GM19324 (cell line): ENCODE measurements at regions not wholly inside any gene's neighbourhood (a gene's known extent, or its start where the extent isn't known, plus 50 kb on each side); places are given as distances from the start of the nearest gene placed in this dataset.
"Not testable (repeated sequence)": the region's sequence is repeated elsewhere in the genome, so short reads cannot be mapped to it uniquely, and the experiment has no call there.

Source experiments
- ATAC-seq: cut with Tn5 transposase; IDR thresholded peaks from one replicate; pipeline ENCODE4 v1.9.1; 2021; ENCODE audit warnings: mild to moderate bottlenecking, moderate library complexity; ENCODE audit not compliant: unreplicated experiment, low FRiP score

- ATAC-seq: no peak
Measured at GRCh38 chr6:79431537-79431933, 105.7 kb downstream of the LCA5 start.

GRCh38 chr6:79430913-79431536 is 106.2 kb downstream of the LCA5 start:
- no peak for ATAC-seq

DNA sequence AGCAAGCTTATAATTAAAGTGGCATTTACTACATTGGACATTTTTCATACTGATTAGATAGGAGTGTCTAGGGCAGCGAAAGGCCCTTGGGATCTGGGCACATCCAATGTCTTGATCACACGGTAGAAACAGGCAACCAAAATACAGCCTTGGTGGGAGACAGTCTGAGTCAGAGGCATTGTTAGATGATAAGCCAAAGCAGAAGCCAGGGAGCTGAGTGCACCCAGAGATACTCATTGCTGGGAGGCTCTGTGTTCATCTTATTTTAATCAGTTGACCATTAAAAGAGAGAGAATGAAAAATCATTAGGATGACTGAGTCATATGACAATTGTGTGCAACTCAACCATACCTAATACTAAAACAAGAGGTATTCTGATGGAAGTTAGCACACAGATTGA is 109.5 kb downstream of the LCA5 start:
- no peak for ATAC-seq

DNA sequence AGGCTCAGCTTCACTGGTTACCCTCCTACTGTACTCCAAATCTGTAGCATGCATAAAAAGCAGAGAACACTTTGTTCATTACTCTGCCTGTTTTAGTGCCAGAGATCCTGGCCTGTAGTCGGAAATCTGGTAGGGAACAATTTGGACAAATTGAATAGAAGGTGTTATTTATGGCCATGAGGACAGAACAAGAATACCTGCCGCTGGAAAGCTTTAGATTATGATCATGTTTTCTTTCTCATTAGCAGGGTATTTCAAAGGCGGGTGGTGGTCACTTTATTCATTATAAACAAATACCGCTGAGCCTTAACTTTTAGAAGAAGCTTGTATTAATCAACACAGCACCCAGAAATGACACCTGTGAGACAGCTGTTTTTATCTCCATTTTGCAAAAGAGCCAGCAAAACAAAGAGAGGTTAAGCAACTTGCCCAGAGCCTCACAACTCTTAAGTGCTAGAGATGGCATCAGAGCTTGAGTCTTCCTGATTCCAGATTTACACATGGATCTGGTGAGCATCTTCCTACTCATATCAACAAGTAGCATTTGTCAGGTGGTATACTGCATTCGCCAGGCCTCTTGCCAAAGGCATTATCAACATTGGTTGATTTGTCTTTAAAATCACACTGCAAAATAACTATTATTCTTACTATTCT is 110.5 kb downstream of the LCA5 start:
- no peak for ATAC-seq

DNA sequence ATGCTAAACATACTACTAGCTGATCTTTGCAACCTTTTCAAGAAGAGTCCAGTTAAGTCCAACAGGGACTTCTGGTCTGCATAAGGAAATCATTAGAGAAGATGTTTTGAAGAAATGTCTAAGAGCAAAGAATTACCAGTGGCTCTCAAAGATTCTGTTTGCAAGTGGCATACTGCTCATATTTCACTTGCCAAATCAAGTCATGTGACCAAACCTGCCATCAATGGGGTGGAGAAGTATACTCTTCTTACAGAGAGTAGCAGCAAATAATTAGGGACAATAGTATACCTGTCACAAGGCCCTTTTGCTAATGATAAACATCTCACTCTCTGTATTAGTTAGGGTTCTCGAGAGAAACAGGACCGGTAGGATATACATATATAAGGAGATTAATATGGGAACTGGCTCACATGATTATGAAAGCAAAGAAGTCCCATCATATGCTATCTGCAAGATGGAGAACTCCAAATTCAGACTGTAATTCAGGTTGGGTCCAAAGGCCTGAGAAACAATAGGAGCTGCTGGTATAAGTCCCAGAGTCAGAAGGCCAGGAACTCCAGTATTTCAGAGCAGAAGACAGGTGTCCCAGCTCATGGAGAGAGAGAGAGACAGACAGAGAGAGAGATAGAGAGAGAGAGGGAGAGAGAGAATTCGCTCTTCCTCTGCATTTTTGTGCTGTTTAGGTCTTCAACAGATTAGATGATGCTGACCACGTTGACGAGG is 111.5 kb downstream of the LCA5 start:
- no peak for ATAC-seq

DNA sequence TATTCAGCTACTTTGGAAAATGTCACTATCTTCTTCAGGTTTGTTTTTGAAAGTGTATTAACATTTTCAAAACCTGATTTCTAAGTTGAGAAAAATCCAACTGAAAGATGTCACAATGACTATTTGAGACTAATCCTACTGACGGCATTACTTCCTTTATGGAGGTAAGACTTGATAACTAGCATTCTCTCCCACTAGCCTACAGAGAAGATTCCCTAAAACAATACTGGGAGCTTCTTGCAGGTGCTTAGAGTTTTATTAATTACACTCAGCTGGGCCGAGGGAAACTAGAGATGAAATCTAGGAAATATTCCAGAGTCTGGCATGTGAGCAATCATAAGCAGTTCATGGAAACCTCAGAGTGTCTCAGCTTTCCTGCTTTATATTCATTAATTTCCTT is 114.0 kb downstream of the LCA5 start:
- no peak for ATAC-seq

- no peak for ATAC-seq
Measured at GRCh38 chr6:79422666-79423065, 114.6 kb downstream of the LCA5 start.

DNA sequence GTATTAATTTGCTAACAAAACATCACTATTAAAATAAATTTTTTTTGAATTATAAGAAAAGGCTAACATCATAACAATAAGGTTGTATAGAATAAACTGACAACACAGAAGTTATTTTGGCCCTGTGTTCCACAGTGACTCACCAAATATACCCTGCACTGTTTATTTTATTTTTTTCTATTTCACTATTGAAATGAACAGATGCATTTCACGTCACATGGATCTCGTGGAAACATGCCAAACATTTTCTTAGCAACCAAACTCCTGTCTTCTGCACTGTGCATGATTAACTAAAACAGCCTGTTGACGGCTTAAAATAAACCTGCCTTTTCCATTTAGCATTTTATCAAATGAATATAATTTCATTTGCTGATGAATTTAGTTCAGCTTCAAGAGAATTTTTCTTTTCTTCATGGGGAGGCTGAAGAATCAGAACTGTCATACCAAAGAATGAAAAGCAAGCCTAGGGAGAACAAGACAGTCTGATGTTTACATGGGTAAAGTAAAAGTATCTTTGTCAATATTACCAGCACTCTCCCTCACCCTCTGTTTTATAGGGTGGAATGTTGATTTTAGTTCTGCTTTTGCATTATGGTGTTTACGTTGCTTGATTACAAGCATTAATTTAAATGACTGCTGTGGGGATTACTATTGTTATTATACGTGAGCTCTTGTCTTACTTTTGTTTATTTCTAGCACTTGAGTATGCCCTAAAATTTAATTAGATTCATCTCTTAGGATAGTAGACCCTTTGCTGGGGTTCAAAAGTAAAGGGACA is 115.3 kb downstream of the LCA5 start:
- ATAC-seq: no peak

- no peak for ATAC-seq
Measured at GRCh38 chr6:79421001-79421411, 116.2 kb downstream of the LCA5 start.

- no peak for ATAC-seq
Measured at GRCh38 chr6:79420054-79420453, 117.2 kb downstream of the LCA5 start.

- no peak for ATAC-seq
Measured at GRCh38 chr6:79416931-79417330, 120.3 kb downstream of the LCA5 start.

- no peak for ATAC-seq
Measured at GRCh38 chr6:79413562-79414002, 123.6 kb downstream of the LCA5 start.

- ATAC-seq: no peak
Measured at GRCh38 chr6:79410806-79411205, 126.4 kb downstream of the LCA5 start.

GRCh38 chr6:79408256-79408974 is 128.8 kb downstream of the LCA5 start:
- no peak for ATAC-seq

DNA sequence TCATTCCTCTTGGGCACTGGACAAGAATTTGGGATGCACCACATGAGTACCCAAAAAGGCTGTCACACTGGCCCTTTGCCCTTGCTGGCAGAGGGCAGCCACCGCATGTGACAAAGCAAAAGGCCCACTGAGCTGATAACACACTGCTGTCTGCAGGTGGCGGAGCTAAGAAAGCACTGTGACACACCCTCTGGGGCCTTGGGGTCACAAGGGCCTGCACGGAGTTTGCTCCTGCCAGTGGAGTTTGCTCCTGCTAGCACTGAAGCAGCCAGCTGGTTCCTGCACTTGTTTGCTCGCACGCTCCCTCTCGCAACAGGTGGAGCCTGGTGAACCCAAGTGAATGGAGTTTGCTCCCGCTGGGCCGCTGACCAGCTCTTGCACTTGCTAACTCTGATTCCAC is 132.6 kb downstream of the LCA5 start:
- ATAC-seq: no peak

GRCh38 chr6:79404261-79404660 is 133.0 kb downstream of the LCA5 start:
- no peak for ATAC-seq

- ATAC-seq: no peak
Measured at GRCh38 chr6:79403563-79403962, 133.7 kb downstream of the LCA5 start.

GRCh38 chr6:79403086-79403485 is 134.1 kb downstream of the LCA5 start:
- no peak for ATAC-seq

- no peak for ATAC-seq
Measured at GRCh38 chr6:79399499-79399898, 137.7 kb downstream of the LCA5 start.

DNA sequence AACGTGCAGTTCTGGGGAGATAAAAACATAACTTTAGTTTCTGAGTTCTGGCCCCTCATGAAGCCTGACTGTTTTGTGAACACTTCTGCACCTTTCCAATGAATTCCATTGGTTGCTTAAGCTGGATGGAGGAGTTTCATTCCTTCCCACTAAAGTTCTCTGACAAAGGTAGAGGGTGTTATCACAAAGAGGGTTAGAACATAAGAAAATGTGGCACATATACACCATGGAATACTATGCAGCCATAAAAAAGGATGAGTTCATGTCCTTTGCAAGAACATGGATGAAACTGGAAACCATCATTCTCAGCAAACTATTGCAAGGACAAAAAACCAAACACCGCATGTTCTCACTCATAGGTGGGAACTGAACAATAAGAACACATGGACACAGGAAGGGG is 138.6 kb downstream of the LCA5 start:
- not testable (repeated sequence) for ATAC-seq
